Loucy (cell line): ENCODE measurements at regions not wholly inside any gene's neighbourhood (a gene's known extent, or its start where the extent isn't known, plus 50 kb on each side); places are given as distances from the start of the nearest gene placed in this dataset.

Source experiments
- EZH2phosphoT487 ChIP-seq: fragments of 200-600 bp; IDR thresholded peaks from 2 replicates; pipeline ENCODE4 v1.6.1; 2018; ENCODE audit warnings: antibody characterized with exemption, mild to moderate bottlenecking, moderate library complexity, borderline replicate concordance
- TF ChIP-seq, protein P1 (sequence below): fragments of 200-600 bp; sonication (generic); conservative IDR thresholded peaks from 2 replicates; pipeline ENCODE4 v1.5.1; 2014; ENCODE audit warnings: mild to moderate bottlenecking, antibody characterized with exemption, low read length

DNA sequence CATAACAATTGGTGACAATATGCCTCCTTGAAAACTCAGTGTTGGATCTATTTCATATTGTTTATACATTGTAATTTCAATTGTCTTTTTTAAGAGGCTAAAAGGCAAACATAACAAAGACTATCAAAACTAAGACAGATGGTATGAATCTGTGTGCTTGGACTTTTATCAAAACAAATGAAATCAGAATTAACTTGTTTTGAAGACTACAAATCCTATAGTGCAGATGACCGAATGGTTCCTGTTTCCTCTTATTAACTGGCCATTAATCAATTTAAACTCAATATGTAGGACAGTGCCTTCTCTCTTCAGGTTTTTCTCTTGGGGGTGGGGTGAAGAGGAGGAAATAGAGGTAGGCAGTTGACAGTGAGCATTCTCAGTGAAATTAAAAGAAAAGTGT is 366.9 kb upstream of the GRAMD2B start:
- TF ChIP-seq, protein P1, sequence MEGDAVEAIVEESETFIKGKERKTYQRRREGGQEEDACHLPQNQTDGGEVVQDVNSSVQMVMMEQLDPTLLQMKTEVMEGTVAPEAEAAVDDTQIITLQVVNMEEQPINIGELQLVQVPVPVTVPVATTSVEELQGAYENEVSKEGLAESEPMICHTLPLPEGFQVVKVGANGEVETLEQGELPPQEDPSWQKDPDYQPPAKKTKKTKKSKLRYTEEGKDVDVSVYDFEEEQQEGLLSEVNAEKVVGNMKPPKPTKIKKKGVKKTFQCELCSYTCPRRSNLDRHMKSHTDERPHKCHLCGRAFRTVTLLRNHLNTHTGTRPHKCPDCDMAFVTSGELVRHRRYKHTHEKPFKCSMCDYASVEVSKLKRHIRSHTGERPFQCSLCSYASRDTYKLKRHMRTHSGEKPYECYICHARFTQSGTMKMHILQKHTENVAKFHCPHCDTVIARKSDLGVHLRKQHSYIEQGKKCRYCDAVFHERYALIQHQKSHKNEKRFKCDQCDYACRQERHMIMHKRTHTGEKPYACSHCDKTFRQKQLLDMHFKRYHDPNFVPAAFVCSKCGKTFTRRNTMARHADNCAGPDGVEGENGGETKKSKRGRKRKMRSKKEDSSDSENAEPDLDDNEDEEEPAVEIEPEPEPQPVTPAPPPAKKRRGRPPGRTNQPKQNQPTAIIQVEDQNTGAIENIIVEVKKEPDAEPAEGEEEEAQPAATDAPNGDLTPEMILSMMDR = no peak
- TF ChIP-seq EZH2phosphoT487 = no peak
